Activated CD8-positive, alpha-beta T cell treated with anti-CD3 and anti-CD28 coated beads for 36 hours (primary cell): ENCODE measurements at regions not wholly inside any gene's neighbourhood (a gene's known extent, or its start where the extent isn't known, plus 50 kb on each side); places are given as distances from the start of the nearest gene placed in this dataset.

ENCODE experiments used
- ATAC-seq: fragments of 200-7000 bp; cut with Tn5 transposase; one replicate; pipeline ENCODE4 v1.10.0; 2021; ENCODE audit warnings: mild to moderate bottlenecking, moderate library complexity
- CTCF ChIA-PET: fragments of 350-600 bp; sonication (Branson Sonifier 250); formaldehyde crosslinking; loops from one replicate; lab custom pipeline; 2021; ENCODE audit warnings: antibody characterized with exemption; lab: Charles Lee
- POLR2A ChIA-PET: fragments of 350-600 bp; sonication (Branson Sonifier 250); formaldehyde crosslinking; loops from one replicate; lab custom pipeline; 2021; ENCODE audit warnings: antibody characterized with exemption; lab: Charles Lee
- DNase-seq: peaks from one replicate; pipeline ENCODE4 v3.0.0-alpha.2; 2020
- H3K27ac Mint-ChIP-seq: one replicate; pipeline ENCODE4 v1.8.0; 2021; ENCODE audit warnings: mild to moderate bottlenecking, mixed read lengths
- H3K27me3 Mint-ChIP-seq: one replicate; pipeline ENCODE4 v1.8.0; 2021; ENCODE audit warnings: mixed read lengths
- H3K36me3 Mint-ChIP-seq: one replicate; pipeline ENCODE4 v1.8.0; 2021; ENCODE audit warnings: low read depth, mixed read lengths
- H3K4me1 Mint-ChIP-seq: one replicate; pipeline ENCODE4 v1.8.0; 2021; ENCODE audit warnings: low read depth, mixed read lengths
- H3K4me3 Mint-ChIP-seq: one replicate; pipeline ENCODE4 v1.8.0; 2021; ENCODE audit warnings: mild to moderate bottlenecking, moderate library complexity, mixed read lengths
- H3K9me3 Mint-ChIP-seq: one replicate; pipeline ENCODE4 v1.8.0; 2021; ENCODE audit warnings: mixed read lengths
- CTCF ChIP-seq: fragments of 200-600 bp; IDR thresholded peaks from one replicate; pipeline ENCODE4 v1.8.0; 2022; ENCODE audit warnings: antibody characterized with exemption, mild to moderate bottlenecking
- intact Hi-C: fragments of 100-400 bp; cut with micrococcal nuclease; formaldehyde crosslinking; loops from one replicate; pipeline ENCODE4 v1.10.0; 2022

GRCh38 chr6:138722425-138723371, 50.9 kb upstream of the CCDC28A start:
- TF ChIP-seq CTCF: no peak

More at GRCh38 chr6:138722425-138723371, 50.9 kb upstream of the CCDC28A start:
- POLR2A ChIA-PET: no interaction called here
- H3K27ac Mint-ChIP-seq: no peak overlapping the region
- H3K9me3 Mint-ChIP-seq: no peaks in the 10 kb centered on the region
- intact Hi-C loops: no loop called here
- no peak overlapping the region for H3K4me3 Mint-ChIP-seq
- ATAC-seq (no peak), DNase-seq (no peak)
- CTCF ChIA-PET: interaction anchor here (1.7 kb wide), 1 partner anchor 134 kb away, joined by 4 read pairs; no protein-coding TSS in a partner anchor
- H3K4me1 Mint-ChIP-seq: no peaks in the 10 kb centered on the region
- H3K36me3 Mint-ChIP-seq: no peaks in the 10 kb centered on the region
- no peaks in the 10 kb centered on the region for H3K27me3 Mint-ChIP-seq
